Right hindlimb (tissue), 1 donor: ENCODE measurements at regions not wholly inside any gene's neighbourhood (a gene's known extent, or its start where the extent isn't known, plus 50 kb on each side); places are given as distances from the start of the nearest gene placed in this dataset.

Experiments used
- DNase-seq: peaks from one replicate; pipeline ENCODE4 v3.0.0-alpha.2; 2018

DNA sequence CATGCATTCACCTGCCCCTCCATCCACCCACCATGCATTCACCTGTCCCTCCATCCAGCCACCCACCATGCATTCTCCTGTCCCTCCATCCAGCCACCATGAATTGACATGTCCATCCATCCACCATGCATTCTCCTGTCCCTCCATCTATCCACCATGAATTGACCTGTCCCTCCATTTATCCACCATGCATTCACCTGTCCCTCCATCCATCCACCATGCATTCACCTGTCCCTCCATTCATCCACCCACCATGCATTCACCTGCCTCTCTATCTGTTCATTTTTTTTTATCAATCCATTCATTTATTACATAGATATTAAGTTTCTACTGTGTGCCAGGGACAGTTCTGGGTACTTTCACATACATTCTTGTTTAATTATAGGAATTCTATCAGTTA lies 69.2 kb downstream of the MYCN start:
- no peak for DNase-seq

DNA sequence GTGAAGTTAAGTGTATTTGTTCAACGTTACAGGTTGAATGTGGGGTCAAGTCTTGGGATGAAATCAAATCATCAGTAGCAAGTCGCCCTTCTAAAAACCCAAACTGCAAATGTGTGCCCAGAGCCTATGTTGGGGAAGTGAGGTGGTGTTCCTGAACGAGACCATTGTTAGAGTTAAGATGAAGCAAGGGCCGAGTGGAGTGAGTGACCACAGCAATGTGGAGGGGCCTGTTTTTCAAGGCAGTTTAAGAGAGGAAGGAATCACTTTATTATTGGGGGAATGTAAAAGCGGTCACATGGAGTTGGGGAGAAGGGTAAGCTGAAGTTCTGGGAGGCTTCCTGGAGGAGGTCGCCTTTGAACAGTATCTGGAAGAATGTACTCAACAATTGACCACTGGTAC lies 68.5 kb downstream of the MYCN start:
- DNase-seq, result no peak

DNA sequence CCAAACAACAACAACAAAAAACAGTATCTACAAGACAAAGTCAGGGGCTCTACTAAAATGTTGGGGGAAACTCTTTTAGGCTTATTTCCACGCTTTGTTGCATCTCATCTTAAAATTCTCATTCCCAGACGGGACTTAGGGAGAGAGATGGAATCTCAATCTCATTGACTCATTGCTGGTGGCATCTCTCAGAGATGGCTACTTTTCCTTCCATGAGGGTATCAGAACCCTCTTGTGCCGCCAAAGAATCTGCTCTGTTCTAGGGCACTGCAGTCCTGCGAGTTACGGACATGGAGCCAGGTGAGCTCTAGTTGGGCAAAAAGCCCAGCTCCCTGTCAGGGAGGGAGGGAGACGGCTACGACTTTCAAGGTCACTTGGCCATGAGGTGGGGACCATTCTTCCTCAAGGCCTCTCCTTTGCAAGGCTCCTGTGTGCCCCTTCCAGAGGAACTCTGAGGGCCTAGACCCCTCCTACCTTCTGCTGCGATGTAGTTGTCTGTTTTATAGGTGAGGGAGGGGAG lies 68.0 kb downstream of the MYCN start:
- no peak for DNase-seq

DNA sequence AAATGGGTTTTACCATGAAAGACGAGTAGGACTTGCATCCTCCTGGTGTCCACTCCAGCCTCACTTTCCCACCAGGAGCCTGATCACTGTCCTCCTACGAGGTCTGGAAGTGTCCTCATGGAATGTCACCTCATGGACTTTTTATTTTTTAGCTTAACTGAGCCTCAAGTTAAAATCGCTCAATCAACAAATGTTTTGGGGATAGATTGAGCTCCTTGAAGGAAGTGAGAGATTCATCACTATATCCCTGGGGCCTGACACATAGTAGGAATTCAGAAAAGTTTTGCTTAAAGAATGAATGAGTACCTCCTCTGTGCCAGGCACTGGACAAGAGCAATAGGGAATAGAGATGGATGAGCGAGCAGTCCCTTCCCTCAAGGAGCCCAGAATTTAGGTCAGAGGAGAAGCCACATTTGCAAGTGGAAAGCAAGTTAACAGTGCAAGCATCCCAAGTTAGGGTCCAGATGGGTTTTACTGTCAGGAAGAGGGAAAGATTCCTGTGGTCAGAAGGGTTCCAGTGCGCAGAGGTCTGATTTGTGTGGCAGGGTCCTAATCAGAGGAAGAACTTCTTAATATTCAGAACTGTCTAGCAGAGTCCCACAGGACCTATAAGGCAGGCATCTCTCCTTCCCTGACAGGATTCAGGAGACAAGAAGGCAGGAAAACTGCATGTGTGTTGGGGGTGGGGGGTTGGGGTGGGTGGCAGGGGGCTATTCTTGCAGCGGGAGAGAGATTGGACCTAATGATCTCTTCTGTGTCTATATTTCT lies 67.0 kb downstream of the MYCN start:
- no peak for DNase-seq

DNA sequence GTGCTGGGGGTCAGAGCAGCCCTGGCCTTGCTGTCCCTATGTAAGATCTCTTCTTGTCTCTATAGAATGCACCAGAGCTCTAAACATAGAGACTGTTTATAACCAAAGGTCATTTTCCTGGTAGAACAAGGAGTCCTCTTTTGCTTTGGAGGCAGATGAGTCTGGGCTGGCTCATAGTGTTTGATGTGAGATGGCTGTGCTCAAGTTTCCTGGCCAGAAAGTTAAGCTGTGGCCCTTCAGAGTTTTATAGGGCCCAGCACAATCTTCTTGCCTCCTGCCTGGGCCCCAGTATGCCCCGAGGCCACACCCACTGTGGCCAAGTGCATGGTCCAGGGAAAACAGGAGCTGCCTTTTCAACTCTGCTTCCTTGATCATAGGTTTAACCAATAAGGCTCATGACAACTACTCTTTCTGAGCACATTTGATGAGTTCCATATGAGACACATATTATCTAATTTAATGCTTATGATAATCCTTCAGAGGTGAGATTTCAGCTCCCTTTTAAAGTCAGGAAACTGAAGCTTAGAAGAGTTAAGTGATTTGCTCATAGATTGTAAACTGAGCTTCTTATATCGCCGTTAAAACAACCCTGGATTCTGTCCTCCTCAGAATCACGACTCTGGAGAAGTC lies 66.3 kb downstream of the MYCN start:
- no peak for DNase-seq

DNA sequence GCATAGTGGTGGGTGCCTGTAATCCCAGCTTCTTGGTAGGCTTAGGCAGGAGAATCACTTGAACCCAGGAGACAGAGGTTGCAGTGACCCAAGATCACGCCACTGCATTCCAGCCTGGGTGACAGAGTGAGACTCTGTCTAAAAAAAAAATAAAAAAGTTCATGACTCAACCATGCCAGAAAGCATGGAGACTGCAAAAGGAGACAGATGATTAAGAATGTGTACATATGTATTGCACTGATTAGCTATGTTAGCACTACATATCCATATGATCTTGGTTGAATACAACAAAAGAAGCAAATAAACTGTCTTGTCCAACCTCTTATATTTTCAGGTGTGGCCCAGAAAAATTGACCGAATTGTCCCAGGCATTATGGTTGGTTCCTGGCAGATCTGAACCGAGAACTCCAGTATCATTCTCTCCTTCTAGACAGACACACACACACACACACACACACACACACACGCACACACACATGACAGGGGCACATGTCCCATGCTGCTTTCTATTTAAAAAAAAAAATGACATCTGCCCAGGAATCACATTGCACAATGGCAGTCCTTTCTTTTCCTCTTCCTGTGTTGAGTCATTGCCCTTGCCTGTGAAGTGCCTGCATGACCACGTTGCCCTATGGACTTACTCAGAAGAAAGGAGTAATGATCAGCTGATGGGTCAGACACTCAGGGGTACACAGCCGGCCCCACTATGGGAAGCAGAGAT lies 65.6 kb downstream of the MYCN start:
- no peak for DNase-seq

DNA sequence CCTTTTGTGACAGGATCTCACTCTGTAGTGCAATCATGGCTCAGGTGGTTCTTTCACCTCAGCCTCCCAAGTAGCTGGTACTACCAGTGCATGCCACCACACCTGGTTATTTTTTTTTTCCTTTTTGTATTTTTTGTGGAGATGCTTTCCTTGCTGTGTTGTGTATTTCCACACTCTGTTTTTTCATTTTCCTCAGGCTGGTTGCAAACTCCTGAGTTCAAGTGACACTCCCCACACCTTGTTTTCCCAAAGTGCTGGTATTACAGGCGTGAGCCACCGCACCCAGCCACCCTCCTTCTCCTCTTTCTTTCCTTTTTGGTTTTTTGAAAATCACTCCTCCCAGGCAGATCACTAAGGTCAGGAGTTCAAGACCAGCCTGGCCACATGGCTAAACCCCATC lies 65.0 kb downstream of the MYCN start:
- no peak for DNase-seq

DNA sequence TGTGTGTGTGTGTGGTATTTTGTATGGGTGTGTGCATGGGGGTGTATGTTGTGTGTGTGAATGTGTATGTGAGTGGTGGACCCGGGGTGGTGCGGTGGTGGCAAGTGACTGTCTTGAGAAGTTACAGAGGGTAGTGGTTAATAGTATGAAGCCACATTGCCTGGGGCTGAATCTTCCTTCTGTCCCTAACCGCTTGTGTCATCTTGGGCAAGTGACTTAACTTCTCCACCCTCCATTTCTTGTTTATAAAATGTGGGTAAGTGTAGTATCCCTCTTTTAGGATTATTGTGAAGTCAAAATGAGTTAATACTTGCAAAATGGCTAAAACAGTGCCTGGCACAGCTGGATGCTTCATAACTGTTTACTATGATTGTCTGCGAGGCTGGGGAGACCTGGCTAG lies 63.5 kb downstream of the MYCN start:
- DNase-seq, result no peak

DNA sequence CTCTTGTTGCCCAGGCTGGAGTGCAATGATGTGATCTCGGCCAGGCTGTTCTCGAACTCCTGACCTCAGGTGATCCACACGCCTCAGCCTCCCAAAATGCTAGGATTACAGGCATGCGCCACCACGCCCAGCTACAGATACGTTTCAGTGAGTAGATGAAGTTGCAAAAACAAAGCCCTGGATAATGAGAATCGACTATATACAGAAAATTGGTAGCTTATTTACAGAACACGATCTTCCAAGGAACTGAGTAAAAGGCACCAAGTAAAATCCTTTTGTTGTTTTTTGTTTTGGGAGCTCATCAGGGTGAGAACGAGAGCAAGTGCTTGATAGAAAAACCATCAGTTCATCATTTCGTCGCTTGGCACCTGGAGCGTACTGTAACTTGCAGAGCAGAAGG lies 62.8 kb downstream of the MYCN start:
- no peak for DNase-seq

DNA sequence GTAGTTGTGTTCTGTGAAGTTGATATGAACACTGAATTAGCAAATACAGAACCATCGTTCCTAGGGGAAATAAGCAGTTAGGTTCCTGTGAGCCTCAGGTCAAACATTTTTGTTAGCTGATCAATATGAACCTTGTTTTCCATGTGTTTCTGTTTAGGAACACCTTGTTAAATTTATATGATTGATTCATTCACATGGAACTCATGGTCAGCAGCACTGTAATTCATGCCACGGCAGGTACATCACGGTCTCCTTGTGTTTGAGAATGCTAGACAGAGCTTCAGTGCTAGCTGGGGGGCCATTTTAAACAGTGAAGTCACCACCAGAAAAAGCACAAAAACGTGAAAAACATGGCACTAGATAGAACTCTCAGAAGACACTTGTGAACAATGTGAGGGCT lies 62.2 kb downstream of the MYCN start:
- DNase-seq, result no peak

DNA sequence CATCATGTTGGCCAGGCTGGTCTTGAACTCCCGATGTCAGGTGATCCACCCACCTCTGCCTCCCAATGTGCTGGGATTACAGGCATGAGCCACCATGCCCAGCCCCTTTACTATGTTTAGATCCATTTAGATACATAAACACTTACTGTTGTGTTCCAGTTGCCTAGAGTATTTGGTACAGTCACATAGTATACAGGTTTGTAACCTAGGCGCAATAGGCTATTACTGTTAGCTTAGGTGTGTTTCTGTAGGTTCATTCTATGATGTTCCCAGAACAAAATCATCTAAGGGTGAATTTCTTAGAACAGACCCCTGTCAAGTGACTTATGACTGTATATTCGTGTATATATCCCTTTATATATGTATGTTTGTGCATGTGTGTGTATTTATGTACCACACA lies 61.8 kb downstream of the MYCN start:
- DNase-seq, result no peak

DNA sequence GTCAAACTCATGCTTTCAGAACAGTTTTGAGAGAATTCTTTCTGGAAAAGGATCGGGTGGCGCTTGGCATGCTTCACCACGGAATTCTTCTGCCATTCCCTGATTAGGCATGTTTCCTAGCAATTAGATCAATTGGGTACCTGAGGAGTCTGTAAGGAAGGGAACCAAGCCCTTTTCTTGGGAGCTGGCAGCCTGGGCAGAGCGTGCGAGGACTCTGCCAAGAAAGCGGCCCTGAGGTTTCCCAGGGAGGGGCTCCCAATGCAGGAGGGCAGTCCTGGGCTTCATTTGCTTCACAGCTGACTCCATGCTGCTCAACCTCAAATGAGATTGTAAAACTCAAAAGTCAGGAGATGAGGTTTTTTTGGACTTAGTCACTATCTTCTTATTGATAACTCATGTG lies 60.3 kb downstream of the MYCN start:
- DNase-seq, result no peak

DNA sequence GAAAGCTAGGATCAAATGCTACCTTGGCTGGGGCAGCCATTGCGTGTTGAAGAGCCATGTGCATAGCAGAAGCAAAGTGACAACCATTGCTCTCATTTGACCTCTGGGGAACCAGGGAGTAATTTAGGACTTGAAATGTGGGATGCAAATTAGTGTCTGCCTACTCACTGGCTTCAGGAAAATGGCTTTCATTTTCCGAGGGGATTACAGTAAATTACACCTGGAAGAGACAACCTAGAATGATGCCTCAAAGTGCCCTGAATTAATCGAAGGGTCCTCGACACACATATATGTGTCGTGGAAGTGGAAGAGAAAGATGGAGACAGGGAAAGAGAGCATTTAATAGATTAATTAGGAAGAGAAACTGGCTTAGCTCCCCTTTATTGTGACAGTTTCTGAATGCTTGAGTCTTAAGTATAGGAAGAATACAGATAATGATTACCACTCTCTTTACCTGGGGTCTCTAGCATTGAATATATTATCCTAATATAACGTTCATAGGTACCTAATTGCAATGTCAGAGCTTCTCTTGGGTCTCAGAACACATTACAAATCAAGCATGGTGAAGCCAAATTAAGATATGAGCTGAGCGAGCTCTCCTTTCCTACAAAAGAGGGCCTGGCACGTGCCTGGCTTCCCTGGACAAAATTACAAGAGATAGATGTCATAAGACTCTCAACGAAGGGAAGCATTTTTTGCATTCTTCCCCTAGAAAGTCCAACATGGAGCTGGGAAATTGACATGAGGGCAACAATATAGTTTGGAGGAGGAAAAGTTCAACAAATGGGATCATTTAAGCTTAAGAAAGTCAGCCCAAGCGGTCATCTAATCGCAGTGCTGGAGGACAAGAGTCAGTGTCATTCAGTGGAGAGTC lies 59.5 kb downstream of the MYCN start:
- DNase-seq, result no peak

DNA sequence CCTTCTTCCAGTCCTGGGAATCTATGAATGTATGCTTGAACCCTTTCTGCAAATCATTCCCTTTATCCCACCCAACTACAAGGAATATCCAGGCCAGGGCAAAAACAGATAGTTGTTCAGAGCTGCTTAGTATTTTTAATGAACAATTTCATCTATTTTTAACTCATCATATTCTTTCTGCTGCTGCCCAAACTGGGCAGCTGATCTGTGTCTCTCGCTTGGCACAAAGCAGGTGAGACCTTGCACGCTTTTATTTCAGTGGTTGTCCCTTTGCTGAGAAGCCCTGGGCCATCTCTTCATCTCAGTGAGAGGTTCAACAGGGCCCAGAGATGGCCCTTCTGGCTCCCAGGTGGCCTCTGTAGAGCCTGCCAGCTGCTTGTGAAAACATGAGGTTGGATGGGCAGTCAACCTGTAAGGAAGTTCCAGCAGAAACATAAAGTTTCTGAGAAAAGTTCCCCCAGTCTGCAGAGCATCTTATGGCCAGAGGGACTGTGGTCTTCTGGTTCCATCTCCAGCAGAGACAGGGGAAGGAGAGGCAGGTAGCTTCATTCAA lies 57.5 kb downstream of the MYCN start:
- no peak for DNase-seq

DNA sequence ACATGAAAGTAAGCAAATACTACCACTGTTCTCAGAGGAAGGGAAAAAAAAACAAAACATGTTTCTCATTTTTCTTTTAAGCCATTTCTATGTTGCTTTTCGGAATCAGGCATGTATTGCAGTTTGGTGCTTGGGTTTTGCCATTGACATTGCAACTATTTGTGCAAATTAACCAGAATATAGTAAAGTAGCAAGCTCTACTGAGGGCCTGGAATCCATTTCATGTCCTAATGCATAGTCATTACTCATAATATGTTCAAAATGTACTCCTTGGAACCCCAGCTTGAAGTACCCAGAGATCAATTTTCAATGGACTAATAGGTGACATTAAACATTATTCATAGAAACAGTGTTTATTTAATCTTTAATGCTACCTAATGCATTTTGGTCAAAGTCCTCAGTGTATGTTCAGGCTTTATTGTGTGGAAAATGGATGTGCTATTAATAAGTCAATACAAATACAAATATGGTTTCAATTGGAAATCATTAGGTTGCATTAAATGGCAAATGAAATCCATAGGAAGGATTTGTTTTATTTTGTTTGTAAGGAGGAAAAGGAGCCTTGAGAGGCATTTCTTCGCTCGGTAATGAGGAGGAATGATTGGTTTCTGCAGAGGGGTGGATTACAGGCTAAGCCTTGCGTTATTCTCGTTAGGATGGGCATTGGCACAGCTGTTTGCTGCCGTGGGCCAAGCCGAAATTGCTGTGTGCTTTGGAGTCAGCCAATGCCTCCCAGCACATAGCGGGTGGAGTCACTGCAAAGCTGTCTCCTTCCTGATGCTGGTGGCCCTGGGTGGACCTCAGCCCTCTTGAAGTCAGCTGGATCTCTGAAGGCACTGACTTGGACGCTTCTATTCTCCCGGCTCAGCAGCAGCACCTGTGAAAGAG lies 56.4 kb downstream of the MYCN start:
- no peak for DNase-seq
